Astrocyte (in vitro differentiated cells and primary cell): ENCODE measurements at regions not wholly inside any gene's neighbourhood (a gene's known extent, or its start where the extent isn't known, plus 50 kb on each side); places are given as distances from the start of the nearest gene placed in this dataset.

Experiments
- DNase-seq: peaks from one replicate; pipeline ENCODE4 v3.0.0-alpha.2; 2010; ENCODE audit warnings: low read depth
- FAIRE-seq: peaks from 2 replicates; lab custom pipeline; 2011; peaks lifted over from hg19 to GRCh38; lab: Jason Lieb, UNC
- H2AFZ ChIP-seq: 2 replicates; pipeline ENCODE4 v1.6.0; 2012; ENCODE audit warnings: low read depth, low read length, inconsistent platforms
- H3K27ac ChIP-seq: 2 replicates; pipeline ENCODE4 v1.5.1; 2011; ENCODE audit warnings: low read depth, low read length, inconsistent platforms
- H3K27me3 ChIP-seq: 2 replicates; pipeline ENCODE4 v1.6.0; 2011; ENCODE audit warnings: low read length, inconsistent platforms; ENCODE audit not compliant: insufficient read depth
- H3K36me3 ChIP-seq: 2 replicates; pipeline ENCODE4 v1.5.1; 2011; ENCODE audit warnings: low read length, inconsistent platforms; ENCODE audit not compliant: insufficient read depth
- H3K4me1 ChIP-seq: 2 replicates; pipeline ENCODE4 v1.5.1; 2011; ENCODE audit warnings: low read length, inconsistent platforms; ENCODE audit not compliant: insufficient read depth
- H3K4me2 ChIP-seq: 2 replicates; pipeline ENCODE4 v1.6.0; 2012; ENCODE audit warnings: low read length, inconsistent platforms
- H3K4me3 ChIP-seq: 2 replicates; pipeline ENCODE4 v1.5.1; 2011; ENCODE audit warnings: low read depth, mild to moderate bottlenecking, low read length, inconsistent platforms; ENCODE audit not compliant: insufficient read depth
- H3K79me2 ChIP-seq: 2 replicates; pipeline ENCODE4 v1.6.0; 2012; ENCODE audit warnings: mild to moderate bottlenecking, low read length, inconsistent platforms; ENCODE audit not compliant: insufficient read depth
- H3K9ac ChIP-seq: 2 replicates; pipeline ENCODE4 v1.6.0; 2012; ENCODE audit warnings: mild to moderate bottlenecking, low read length, inconsistent platforms
- H3K9me3 ChIP-seq: 2 replicates; pipeline ENCODE4 v1.5.1; 2012; ENCODE audit warnings: low read depth, mild to moderate bottlenecking, low read length, inconsistent platforms; ENCODE audit not compliant: insufficient read depth
- H4K20me1 ChIP-seq: 2 replicates; pipeline ENCODE4 v1.6.0; 2012; ENCODE audit warnings: low read length, inconsistent platforms; ENCODE audit not compliant: insufficient read depth
- H3K27ac Mint-ChIP-seq: one replicate; pipeline ENCODE4 v1.8.0; 2021; ENCODE audit warnings: mild to moderate bottlenecking, mixed read lengths; ENCODE audit not compliant: unreplicated experiment
- H3K27me3 Mint-ChIP-seq: one replicate; pipeline ENCODE4 v1.8.0; 2021; ENCODE audit warnings: low read depth, mixed read lengths; ENCODE audit not compliant: unreplicated experiment
- H3K36me3 Mint-ChIP-seq: one replicate; pipeline ENCODE4 v1.8.0; 2021; ENCODE audit warnings: low read depth, mixed read lengths; ENCODE audit not compliant: unreplicated experiment
- H3K4me1 Mint-ChIP-seq: one replicate; pipeline ENCODE4 v1.8.0; 2021; ENCODE audit warnings: low read depth, mixed read lengths; ENCODE audit not compliant: unreplicated experiment
- H3K4me3 Mint-ChIP-seq: one replicate; pipeline ENCODE4 v1.8.0; 2021; ENCODE audit warnings: mild to moderate bottlenecking, moderate library complexity, mixed read lengths; ENCODE audit not compliant: unreplicated experiment
- H3K9me3 Mint-ChIP-seq: one replicate; pipeline ENCODE4 v1.8.0; 2021; ENCODE audit warnings: mild to moderate bottlenecking, mixed read lengths; ENCODE audit not compliant: unreplicated experiment
- CTCF ChIP-seq: IDR thresholded peaks from 2 replicates; pipeline ENCODE4 v1.5.1; 2011; ENCODE audit warnings: low read depth, mild to moderate bottlenecking, inconsistent platforms, low read length, moderate library complexity; ENCODE audit not compliant: insufficient read depth
- EZH2 ChIP-seq: IDR thresholded peaks from 2 replicates; pipeline ENCODE4 v1.6.1; 2012; ENCODE audit warnings: mild to moderate bottlenecking, low read length, inconsistent platforms; ENCODE audit not compliant: insufficient read depth

- Histone ChIP-seq H2AFZ (no peak overlapping the region), H4K20me1 (no peaks in the 10 kb centered on the region), H3K4me3 (no peak overlapping the region), H3K9ac (no peak overlapping the region), H3K4me1 (no peaks in the 10 kb centered on the region), H3K36me3 (no peaks in the 10 kb centered on the region), H3K9me3 (no peaks in the 10 kb centered on the region), H3K79me2 (no peaks in the 10 kb centered on the region), H3K27ac (no peak overlapping the region), H3K4me2 (no peak overlapping the region), H3K27me3 (no peaks in the 10 kb centered on the region)
- H3K36me3 Mint-ChIP-seq = no peaks in the 10 kb centered on the region
- H3K4me3 Mint-ChIP-seq = no peak overlapping the region
- no peak for TF ChIP-seq CTCF
- TF ChIP-seq EZH2 = no peak
- H3K27me3 Mint-ChIP-seq = peaks cover 70% of the 10 kb centered on the region
- FAIRE-seq (no peak), DNase-seq (no peak)
- H3K4me1 Mint-ChIP-seq = no peaks in the 10 kb centered on the region
- H3K27ac Mint-ChIP-seq = no peak overlapping the region
- no peaks in the 10 kb centered on the region for H3K9me3 Mint-ChIP-seq
Measured at GRCh38 chr10:117688358-117688757, 145.8 kb downstream of the EMX2 start.

- no peaks in the 10 kb centered on the region for H3K36me3 Mint-ChIP-seq
- Histone ChIP-seq H3K4me1 (no peaks in the 10 kb centered on the region), H3K4me3 (no peak overlapping the region), H4K20me1 (no peaks in the 10 kb centered on the region), H3K27me3 (no peaks in the 10 kb centered on the region), H3K79me2 (no peaks in the 10 kb centered on the region), H2AFZ (no peak overlapping the region), H3K27ac (no peak overlapping the region), H3K36me3 (no peaks in the 10 kb centered on the region), H3K9me3 (no peaks in the 10 kb centered on the region), H3K9ac (no peak overlapping the region), H3K4me2 (peak overlapping the region; percentile 19)
- TF ChIP-seq CTCF (no peak), EZH2 (no peak)
- DNase-seq = no peak
- FAIRE-seq = no peak
- H3K9me3 Mint-ChIP-seq = no peaks in the 10 kb centered on the region
- no peaks in the 10 kb centered on the region for H3K4me1 Mint-ChIP-seq
- no peak overlapping the region for H3K27ac Mint-ChIP-seq
- peaks cover 62% of the 10 kb centered on the region for H3K27me3 Mint-ChIP-seq
- H3K4me3 Mint-ChIP-seq = no peak overlapping the region
Measured at GRCh38 chr10:117689566-117689965, 147.0 kb downstream of the EMX2 start.

GRCh38 chr10:117690359-117690758 lies 147.8 kb downstream of the EMX2 start:
- Mint-ChIP-seq H3K36me3 (no peaks in the 10 kb centered on the region), H3K4me1 (no peaks in the 10 kb centered on the region), H3K27me3 (peaks cover 58% of the 10 kb centered on the region), H3K9me3 (no peaks in the 10 kb centered on the region), H3K4me3 (no peak overlapping the region), H3K27ac (no peak overlapping the region)
- Histone ChIP-seq H3K4me3 (no peak overlapping the region), H3K27me3 (no peaks in the 10 kb centered on the region), H2AFZ (no peak overlapping the region), H3K79me2 (no peaks in the 10 kb centered on the region), H3K36me3 (no peaks in the 10 kb centered on the region), H3K9ac (no peak overlapping the region), H3K27ac (no peak overlapping the region), H3K4me1 (no peaks in the 10 kb centered on the region), H4K20me1 (no peaks in the 10 kb centered on the region), H3K9me3 (no peaks in the 10 kb centered on the region), H3K4me2 (no peak overlapping the region)
- no peak for TF ChIP-seq CTCF
- no peak for TF ChIP-seq EZH2
- FAIRE-seq = no peak
- DNase-seq = no peak
